ENCODE measurements at regions not wholly inside any gene's neighbourhood (a gene's known extent, or its start where the extent isn't known, plus 50 kb on each side); places are given as distances from the start of the nearest gene placed in this dataset.

DNA sequence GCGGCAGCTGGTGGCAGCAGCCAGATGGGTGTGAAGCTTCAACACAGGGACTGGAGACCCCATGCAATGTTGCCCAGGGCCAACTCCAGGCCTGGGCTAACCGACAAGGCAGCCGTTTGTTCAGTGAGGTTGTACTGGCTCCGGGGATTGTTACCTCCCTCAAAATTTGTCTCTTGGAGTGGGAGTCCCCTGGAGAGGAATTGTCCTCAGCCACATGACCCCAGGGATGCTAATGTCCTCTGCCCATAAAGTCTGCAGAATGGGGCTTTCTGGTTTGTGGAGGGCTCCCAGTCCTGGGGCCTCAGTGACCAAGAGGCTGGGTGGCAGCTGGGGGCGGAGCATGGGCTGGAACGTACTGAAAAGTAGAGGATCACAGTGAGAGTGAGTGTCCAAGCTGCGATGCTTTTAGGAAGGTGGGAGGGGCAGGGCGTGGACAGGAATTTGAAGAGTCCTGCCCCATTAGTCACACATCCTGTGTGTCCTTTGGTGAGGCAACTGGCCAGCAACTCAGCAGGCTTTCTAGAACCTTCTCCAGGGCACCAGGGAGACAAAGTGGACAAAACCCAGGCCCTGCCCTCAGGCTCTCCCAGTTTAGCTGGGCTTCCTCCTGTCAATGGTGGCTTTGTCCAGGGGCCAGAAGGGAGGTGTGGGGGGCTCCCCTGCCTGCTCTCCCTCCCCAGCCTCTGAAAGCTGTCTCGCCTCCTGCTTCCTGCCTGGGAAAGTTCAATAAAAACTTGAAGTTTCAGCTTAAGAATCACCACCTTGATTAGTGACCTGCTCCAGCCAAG, 114.0 kb downstream of the NSG2 start:
- in situ Hi-C loops (cut with HindIII; ENCODE audit: low sequenced_read_pairs) = no loop called here

DNA sequence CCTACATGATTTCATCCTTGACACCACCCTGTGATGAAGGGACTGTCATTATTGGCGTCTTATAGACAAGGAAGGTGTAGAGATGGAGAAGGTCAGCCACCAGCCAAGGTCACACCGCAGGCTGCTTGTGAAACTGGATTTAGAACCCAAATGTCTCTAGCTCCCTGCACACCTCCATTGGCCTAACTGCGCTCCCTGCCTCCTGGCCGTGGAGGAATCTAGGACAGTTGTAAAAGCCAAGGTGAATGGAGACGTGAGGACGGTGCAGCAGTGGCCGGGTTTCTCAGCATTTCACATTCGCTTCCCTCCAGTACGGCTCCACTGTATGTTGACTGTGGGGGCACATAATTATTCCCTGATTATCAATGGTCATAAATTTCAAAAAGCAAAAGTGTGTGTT, 119.9 kb downstream of the NSG2 start:
- in situ Hi-C loops (cut with HindIII; ENCODE audit: low sequenced_read_pairs) = no loop called here

DNA sequence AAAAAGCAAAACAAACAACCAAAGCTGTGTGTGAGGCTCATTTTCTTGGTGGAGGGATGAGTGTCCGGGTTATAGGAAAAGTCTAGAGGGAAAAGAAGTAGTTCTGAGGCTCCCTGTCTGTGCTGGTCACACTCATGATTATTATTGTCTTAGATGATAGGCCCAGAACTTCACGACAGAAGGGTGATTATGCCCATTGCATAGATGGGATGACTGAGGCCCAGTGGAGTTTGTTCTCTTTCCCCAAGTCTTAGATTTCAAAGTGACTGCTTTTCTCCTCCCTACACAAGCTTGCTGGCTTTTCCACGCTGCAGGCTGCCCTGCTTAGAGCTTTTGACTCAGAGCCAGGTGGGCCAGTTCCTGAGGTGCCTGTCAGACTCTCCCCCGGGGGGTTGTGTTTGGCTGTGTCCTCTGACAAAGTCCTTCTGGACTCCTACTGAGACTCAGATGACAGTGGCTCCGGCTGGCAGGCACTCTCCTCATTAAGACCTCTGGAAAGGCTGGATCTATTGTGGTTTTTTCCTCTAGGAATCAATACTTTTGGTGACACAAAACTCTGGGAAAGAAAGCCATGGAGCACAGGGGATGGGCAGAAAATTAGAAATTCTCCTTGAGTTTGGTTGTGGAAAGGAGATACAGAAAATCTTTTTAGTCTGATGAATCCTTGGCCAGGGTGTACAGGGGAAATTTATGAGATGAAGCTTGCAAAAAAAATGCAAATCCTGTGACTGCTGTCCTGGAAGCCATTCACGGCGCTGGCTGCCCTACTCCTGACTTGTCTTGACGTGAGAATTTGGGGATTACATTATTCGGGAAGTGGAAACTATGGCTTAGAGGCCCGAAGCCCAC, 120.9 kb downstream of the NSG2 start:
- in situ Hi-C loops (cut with HindIII; ENCODE audit: low sequenced_read_pairs) = no loop called here

DNA sequence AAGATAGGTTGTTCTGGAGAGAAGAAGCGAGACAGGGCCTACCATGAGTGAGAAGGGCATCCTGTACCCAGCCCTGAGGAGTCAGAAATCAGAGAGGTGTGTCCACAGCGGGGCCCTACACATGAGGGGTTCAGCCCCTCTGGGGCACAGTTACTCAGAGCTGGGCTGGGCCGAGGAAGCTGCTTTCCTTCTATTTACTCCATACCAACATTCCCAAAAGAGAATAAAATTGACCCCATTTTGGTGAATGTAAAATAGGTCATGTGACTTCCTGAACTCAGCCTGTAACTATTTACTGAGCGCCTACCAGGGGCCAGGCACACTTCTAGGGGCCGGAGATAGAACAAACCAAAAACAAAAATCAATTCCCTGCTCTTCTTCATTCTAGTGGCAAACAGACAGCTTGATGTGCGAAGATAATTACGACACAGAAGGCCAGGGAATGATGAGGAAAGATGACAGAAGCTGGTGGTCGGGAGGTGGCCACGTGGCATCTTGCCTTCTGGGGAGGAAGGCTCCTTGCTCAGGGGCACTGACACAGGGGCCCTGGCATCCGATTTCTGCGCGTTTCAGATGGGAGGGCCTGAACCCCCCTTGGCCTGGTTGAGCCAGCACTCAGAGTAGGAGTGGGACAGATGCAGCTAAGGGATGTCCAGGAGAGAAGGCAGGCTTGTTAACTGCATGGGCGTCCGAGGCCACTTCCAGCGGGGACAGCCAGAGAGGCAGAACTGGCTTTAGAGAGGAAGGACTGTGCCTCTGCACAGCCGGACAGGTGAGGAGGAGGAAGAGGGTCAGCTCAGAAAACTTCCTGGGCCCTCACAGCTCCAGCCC, 121.8 kb downstream of the NSG2 start:
- in situ Hi-C loops (cut with HindIII; ENCODE audit: low sequenced_read_pairs) = no loop called here

DNA sequence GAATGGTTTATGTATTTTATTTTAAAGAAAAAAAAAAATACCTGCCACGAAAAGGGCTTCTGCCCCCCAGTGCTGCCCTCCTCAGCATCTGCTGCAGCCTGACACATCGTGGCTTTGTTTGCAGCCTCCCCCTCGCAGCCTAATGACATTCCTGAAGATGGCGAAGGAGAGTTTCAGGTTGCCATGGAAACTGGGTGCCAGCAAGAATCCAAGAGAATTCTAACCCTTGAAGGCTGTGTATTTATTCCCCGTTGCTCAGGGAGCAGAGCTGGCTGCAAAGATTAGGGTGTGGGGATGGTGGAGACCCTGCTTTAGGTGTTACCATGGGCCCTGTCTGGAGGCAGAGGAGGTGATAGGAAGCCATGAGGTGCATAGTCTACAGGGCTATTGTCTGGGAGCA, 126.6 kb downstream of the NSG2 start:
- in situ Hi-C loops (cut with HindIII; ENCODE audit: low sequenced_read_pairs) = no loop called here

DNA sequence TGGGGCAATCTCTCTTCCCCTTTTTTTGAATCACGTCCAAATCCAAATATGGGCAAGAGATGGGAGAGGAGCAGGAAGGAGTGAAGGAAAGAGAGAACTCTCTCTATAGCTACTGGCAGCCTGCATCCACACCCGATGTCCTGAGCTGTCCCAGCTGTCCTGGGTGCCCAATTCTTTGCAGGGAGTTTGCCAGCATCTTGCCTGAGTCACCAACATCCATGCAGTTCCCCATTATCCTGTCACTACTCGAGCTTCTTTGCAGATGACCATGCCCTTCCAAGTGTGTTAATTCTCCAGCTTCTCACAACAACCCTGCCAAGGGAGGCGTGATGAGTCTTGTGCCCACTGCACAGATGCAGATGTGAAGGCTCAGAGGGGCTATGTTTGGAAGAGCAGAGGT, 127.1 kb downstream of the NSG2 start:
- in situ Hi-C loops (cut with HindIII; ENCODE audit: low sequenced_read_pairs) = no loop called here

DNA sequence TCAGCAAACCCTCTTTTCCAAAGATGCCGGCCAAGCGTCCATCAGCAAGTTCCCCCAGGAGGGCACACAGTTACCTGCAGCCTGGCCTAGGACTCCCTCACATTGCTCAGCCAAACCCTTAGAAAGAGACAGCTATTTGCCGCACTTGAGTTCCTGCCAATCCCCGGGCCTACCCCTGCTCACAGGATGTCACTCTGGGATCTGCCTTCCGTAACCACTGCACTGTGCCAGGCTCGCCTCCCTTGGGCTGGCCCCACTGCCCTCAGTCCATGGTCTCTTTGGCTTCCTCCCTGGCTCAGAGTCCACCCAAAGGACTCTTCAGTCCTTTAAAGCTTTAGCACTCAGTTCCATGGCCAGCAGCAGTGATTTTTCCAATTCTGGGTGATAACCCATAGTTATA, 128.3 kb downstream of the NSG2 start:
- in situ Hi-C loops (cut with HindIII; ENCODE audit: low sequenced_read_pairs) = no loop called here

DNA sequence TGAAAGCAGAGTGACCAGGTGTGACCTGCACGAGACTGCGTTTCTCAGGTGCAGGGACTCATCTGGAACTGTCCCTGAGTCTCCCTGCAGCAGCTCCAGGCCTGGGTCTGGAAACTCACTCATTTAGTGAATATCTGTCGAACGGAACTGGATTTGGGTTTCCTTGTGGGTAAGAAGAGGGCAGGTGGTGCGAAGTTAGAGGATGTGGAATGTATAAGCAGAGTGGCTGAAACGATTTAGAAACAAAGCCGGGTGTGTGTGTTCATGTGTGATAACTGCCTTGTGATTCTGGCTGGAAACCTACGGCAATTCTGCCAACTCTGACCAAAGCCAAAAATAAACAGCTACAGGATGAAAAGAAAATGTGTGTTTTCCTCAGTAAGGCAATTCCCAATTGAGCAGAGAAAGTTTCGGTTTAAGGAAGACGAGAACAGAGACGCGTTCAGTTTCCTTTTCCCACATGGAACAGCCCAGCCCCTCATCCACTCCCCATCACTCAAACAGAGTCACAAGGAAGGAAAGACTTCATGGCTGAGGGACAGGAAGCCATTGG, 130.3 kb downstream of the NSG2 start:
- in situ Hi-C loops (cut with HindIII; ENCODE audit: low sequenced_read_pairs) = no loop called here

DNA sequence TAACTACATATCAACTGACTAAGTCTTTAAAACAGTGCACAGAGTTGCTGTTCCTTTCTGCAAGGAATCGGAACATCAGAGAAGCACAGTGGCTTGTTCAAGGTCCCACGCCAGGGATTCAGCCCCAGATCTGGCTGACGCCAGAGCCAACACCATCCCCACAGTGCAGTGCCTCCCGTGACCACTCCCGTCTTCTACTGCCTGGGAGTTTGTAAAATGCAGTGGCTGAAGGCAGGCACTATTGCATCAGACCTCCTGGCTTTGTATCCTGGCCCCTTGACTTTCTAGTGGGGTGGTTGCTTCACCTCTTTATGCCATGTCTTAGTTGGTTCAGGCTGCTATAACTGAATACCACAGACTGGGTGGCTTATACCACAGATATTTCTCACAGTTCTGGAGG, 131.0 kb downstream of the NSG2 start:
- in situ Hi-C loops (cut with HindIII; ENCODE audit: low sequenced_read_pairs) = no loop called here

DNA sequence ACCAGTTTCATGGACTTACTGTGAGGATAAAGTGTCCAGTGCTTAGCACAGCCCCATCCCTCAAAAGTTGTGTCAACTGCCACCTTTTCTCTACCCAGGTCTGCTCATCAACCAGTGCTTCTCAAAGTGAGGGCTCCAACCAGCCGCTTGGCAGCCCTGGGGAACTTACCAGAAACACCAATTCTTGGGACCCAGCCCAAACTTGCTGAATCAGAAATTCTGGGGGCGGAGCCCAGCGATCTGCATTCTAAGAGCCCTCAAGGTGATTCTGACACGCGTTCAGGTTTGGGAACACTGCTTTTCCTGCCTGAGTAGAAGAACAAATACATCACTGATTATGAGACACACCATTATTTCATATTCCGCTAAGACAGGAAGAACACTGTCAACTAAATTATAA, 132.0 kb downstream of the NSG2 start:
- in situ Hi-C loops (cut with HindIII; ENCODE audit: low sequenced_read_pairs) = no loop called here

DNA sequence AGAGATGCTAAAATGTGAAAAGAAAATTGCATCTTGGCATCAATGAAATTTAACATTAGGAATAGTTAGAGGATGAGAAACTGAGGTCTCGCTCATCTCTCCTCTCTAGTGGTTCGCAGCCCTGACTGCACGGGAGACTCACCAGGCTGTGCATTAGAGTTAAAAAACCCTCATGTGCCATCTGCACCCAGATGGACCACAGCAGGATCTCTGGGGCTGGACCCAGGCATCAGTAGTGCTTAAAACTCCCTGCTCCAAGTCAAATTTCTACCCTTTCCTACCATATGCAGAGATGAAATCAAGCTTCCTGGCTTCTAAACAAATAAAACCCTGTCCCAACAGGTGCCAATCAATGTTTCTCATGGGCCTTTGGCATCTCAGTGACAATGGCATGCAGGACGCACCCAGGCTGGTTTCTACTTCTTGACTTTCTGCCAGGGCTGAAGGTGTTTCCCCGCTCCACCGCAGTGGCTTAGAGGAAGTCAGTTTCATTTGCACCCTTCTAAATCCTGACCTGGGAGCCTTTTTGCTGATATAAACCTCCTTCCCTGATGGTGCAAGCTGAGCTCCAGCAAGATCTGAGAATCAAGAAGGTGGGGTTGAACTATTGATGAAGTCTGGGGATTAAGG, 132.6 kb downstream of the NSG2 start:
- in situ Hi-C loops (cut with HindIII; ENCODE audit: low sequenced_read_pairs) = no loop called here

DNA sequence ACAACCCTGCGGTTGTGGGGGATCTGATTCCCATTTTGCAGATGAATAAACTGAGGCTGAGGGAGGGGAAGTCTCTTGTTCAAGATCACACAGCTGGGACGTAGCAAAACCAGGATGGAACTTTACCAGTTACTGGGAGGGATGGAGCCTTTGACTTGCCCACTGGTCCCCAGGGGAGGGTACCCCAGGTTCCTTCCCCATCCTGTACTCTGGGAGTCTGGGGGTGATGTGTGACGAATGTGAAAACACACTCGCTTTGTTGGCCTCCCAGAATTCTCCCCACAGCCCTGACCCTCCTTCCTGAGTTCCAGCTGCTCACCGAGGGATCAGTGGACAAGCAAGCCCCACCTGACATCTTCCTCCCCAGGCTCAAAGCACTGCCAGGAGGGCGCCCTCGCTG, 135.1 kb downstream of the NSG2 start:
- in situ Hi-C loops (cut with HindIII; ENCODE audit: low sequenced_read_pairs) = no loop called here

DNA sequence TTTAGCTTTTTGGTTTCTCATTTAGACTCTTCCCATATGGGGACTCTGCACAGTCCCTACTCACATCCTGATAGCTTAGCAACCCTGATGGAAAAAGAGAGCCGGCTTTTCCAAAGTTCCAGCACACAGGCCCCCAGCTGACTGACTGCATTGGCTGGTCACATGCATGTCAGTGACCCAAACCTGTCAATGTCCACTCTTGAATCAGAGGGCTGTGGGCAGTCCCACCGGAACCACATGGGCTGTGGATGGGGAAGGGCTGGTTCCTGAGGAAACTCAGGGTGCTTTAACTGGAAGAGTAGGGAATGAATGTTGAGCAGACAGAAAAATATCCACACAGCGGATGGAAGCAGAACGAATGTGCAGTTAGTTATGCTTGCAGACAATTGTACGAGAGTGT, 136.6 kb downstream of the NSG2 start:
- in situ Hi-C loops (cut with HindIII; ENCODE audit: low sequenced_read_pairs) = no loop called here

DNA sequence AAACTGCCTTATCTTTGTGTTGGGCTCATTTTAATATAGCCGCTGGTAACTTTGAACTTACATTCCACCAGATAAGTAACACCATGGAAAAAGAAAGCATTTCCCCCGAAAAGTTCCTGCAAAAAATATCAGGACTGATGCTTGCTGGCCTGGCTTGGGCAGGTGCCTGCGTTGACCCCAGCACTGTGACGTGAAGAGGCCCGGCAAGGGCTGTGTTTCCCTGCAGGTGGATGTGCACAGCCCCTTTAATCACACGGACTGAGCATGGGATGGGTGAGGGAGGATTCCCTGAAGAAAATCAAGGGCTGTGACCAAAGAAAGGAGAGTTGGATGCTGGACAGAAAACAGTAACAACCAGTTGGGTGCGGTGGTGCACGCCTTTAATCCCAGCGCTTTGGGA, 138.2 kb downstream of the NSG2 start:
- in situ Hi-C loops (cut with HindIII; ENCODE audit: low sequenced_read_pairs) = no loop called here

DNA sequence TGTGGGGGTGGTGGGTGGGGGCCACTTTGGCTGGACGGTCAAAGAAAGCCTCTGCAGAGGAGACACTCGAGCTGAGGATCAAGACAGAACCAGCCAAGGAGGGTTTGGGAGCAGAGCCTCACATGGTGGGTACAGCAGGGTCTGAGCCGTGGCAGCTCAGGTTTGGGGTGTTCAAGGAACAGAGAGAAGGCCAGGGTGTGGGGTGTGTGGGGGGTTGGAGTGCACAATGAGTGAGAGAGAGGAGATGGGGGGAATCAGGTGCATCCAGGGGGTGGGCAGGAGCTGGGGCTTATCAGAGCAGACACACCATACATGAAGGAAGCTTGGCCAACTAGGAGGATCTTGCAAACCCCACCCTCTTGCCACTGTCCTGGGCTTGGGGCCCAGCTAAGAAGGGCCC, 140.0 kb downstream of the NSG2 start:
- in situ Hi-C loops (cut with HindIII; ENCODE audit: low sequenced_read_pairs) = no loop called here

DNA sequence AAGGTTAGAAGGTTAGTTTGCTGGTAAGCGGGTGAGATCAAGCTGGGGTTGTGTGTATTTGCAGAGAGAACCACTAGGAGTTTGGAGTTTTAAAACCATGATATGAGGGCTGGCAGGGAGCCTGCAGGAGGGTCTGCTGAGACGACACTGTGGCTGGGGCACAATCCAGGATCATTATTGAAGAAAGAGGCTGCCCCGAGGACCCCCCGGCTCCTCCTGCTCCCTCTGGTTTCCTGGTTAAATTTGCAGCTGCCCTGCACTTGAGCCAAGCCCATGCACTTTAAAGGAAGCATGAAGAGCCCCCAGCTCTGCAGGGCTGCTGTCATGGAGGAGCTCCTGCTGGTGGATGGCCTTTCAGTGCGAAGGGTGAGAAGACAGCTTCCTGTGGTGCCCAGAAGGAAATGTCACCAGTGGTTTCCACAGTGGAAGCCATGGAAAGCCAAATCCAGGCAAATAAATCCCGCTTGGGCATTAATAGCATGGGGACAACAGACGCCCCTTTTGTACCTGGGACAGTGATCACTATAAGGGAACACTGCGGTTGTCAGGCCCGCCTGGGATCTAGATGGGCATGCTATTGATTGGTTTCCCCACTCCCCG, 140.7 kb downstream of the NSG2 start:
- in situ Hi-C loops (cut with HindIII; ENCODE audit: low sequenced_read_pairs) = no loop called here

DNA sequence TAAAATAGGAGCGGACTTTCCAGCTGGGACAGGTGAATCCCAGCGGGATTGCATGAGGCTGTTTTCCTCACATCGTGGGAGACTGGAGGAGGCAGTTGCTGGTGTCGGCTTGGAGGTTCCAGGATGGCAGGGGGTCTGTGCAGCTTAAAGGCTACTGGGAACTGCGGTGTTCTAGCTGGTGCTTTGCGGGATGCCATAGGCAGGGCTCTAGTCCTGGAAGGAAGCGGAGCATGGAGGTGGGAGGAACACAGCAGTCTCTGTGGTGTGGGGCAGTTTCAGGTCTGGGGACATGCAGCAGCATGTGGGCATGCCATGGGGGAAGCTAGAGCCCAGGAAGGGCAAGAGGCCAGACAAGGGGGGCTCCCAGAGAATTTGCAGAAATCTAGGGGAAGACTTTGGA, 141.5 kb downstream of the NSG2 start:
- in situ Hi-C loops (cut with HindIII; ENCODE audit: low sequenced_read_pairs) = no loop called here

DNA sequence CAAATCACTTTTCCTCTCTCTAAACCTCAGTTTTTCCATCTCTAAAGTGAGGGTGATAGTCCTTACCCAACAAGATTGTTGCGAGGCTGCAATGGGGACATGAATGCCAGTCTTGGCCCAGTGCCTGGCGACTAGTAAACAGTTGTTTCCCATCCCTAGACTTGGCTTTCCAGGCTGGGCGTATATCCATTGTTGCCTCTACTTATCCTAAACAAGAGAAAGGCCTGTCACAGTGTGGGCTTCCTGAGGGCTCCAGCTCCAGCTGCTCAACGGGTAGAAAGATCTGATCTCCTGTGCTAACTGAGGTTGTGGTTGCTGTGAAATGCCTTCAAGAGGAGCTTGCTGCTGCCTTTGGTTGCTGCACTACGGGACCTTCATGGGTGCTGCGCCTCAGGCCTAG, 142.0 kb downstream of the NSG2 start:
- in situ Hi-C loops (cut with HindIII; ENCODE audit: low sequenced_read_pairs) = no loop called here

DNA sequence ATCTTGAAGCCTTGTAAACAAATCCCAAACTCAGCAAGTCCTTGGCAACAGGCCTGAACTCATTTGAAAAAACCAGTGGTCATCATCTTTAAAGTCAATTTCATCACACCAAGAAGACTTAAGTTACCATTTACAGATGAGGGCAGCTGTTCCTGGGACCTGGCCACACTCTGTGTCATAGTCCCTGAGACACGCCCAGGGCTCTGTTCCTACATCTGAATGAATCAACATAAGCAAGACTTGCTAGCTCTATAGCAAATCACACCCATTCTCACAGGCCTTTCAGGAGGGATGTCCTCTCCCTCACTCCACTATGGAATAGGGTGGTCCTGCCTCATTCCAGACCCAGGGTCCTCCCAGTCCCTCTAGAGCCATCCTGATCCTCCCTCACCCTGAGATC, 142.8 kb downstream of the NSG2 start:
- in situ Hi-C loops (cut with HindIII; ENCODE audit: low sequenced_read_pairs) = no loop called here
